HL-60 (cell line): ENCODE measurements at regions not wholly inside any gene's neighbourhood (a gene's known extent, or its start where the extent isn't known, plus 50 kb on each side); places are given as distances from the start of the nearest gene placed in this dataset.

ENCODE experiments used
- DNase-seq, 2 experiments: peaks; one replicate each; pipeline ENCODE4 v3.0.0-alpha.2; 2010 to 2020; ENCODE audit warnings: low read depth in 1 of 2, low spot score in 1 of 2
- H3K27ac ChIP-seq: fragments of 250-450 bp; sonication (Bioruptor Pico); replicated peaks from 2 replicates; pipeline ENCODE4 v1.5.1; 2020; ENCODE audit warnings: mild to moderate bottlenecking, moderate library complexity
- H3K27me3 ChIP-seq: fragments of 250-450 bp; sonication (Bioruptor Pico); 2 replicates; pipeline ENCODE4 v1.5.1; 2021; ENCODE audit warnings: mild to moderate bottlenecking, moderate library complexity; ENCODE audit not compliant: insufficient read depth, poor library complexity, severe bottlenecking
- H3K4me3 ChIP-seq: replicated peaks from 2 replicates; pipeline ENCODE4 v1.5.1; 2011; ENCODE audit warnings: mild to moderate bottlenecking, control low read depth, low read length; ENCODE audit not compliant: insufficient read depth
- GABPA ChIP-seq: IDR thresholded peaks from 2 replicates; pipeline ENCODE4 v1.6.1; 2012; ENCODE audit warnings: low read depth
- POLR2AphosphoS5 ChIP-seq: IDR thresholded peaks from 2 replicates; pipeline ENCODE4 v1.6.1; 2012; ENCODE audit warnings: low read depth
- SPI1 ChIP-seq: IDR thresholded peaks from 2 replicates; pipeline ENCODE4 v1.6.1; 2012; ENCODE audit warnings: low read depth, mild to moderate bottlenecking, borderline replicate concordance
- TF ChIP-seq, protein P1 (sequence below): IDR thresholded peaks from 2 replicates; pipeline ENCODE4 v1.6.1; 2012; ENCODE audit warnings: low read depth; ENCODE audit not compliant: insufficient replicate concordance
- TF ChIP-seq, protein P2 (sequence below): IDR thresholded peaks from one replicate; pipeline ENCODE4 v1.5.1; 2011; ENCODE audit warnings: low read length, control low read depth, inconsistent platforms; ENCODE audit not compliant: insufficient read depth

DNA sequence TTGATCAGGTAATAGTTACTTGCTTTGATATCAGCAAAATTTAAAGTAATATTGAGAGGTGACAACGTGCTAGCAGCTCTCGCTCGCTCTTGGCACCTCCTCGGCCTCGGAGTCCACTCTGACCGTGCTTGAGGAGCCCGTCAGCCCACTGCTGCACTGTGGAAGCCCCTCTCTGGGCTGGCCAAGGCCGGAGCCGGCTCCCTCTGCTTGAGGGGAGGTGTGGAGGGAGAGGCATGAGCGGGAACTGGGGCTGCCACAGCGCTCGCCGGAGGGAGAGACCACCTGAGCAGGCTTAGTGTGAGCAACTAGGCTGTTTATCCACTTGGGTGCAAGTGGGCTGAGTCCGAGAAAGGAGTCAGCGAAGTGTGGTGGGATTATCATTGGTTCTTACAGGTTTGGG is 455.7 kb upstream of the PCDH7 start:
- Histone ChIP-seq H3K4me3 (no peak overlapping the region), H3K27ac (no peak overlapping the region), H3K27me3 (no peaks in the 10 kb centered on the region)
- DNase-seq: no peak
- TF ChIP-seq GABPA (no peak), SPI1 (no peak), POLR2AphosphoS5 (no peak)
- TF ChIP-seq, protein P1, sequence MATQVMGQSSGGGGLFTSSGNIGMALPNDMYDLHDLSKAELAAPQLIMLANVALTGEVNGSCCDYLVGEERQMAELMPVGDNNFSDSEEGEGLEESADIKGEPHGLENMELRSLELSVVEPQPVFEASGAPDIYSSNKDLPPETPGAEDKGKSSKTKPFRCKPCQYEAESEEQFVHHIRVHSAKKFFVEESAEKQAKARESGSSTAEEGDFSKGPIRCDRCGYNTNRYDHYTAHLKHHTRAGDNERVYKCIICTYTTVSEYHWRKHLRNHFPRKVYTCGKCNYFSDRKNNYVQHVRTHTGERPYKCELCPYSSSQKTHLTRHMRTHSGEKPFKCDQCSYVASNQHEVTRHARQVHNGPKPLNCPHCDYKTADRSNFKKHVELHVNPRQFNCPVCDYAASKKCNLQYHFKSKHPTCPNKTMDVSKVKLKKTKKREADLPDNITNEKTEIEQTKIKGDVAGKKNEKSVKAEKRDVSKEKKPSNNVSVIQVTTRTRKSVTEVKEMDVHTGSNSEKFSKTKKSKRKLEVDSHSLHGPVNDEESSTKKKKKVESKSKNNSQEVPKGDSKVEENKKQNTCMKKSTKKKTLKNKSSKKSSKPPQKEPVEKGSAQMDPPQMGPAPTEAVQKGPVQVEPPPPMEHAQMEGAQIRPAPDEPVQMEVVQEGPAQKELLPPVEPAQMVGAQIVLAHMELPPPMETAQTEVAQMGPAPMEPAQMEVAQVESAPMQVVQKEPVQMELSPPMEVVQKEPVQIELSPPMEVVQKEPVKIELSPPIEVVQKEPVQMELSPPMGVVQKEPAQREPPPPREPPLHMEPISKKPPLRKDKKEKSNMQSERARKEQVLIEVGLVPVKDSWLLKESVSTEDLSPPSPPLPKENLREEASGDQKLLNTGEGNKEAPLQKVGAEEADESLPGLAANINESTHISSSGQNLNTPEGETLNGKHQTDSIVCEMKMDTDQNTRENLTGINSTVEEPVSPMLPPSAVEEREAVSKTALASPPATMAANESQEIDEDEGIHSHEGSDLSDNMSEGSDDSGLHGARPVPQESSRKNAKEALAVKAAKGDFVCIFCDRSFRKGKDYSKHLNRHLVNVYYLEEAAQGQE: no peak
- TF ChIP-seq, protein P2, sequence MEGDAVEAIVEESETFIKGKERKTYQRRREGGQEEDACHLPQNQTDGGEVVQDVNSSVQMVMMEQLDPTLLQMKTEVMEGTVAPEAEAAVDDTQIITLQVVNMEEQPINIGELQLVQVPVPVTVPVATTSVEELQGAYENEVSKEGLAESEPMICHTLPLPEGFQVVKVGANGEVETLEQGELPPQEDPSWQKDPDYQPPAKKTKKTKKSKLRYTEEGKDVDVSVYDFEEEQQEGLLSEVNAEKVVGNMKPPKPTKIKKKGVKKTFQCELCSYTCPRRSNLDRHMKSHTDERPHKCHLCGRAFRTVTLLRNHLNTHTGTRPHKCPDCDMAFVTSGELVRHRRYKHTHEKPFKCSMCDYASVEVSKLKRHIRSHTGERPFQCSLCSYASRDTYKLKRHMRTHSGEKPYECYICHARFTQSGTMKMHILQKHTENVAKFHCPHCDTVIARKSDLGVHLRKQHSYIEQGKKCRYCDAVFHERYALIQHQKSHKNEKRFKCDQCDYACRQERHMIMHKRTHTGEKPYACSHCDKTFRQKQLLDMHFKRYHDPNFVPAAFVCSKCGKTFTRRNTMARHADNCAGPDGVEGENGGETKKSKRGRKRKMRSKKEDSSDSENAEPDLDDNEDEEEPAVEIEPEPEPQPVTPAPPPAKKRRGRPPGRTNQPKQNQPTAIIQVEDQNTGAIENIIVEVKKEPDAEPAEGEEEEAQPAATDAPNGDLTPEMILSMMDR: no peak

DNA sequence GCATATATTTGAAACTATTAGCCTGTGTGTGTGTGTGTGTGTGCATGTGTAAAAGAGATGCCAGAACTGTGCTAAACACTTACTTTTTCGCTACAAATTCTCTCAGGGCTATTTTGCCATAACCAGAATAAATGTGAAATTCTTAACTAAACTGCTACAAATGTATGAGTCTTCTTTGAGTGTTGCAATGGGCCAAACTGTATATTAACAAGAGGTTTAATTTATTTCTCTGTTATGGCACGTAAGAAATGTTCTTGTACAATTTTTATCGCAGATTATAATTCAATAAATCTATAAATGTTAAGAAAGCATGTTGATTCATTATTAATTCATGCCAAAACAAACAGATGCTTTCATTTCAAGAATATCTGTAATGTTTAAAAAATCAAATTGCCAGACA is 454.5 kb upstream of the PCDH7 start:
- no peak for TF ChIP-seq GABPA
- TF ChIP-seq POLR2AphosphoS5: no peak
- TF ChIP-seq, protein P1: no peak
- TF ChIP-seq SPI1: no peak
- TF ChIP-seq, protein P2: no peak
- DNase-seq: no peak
- H3K27me3 ChIP-seq: no peaks in the 10 kb centered on the region
- H3K27ac ChIP-seq: no peak overlapping the region
- H3K4me3 ChIP-seq: no peak overlapping the region

DNA sequence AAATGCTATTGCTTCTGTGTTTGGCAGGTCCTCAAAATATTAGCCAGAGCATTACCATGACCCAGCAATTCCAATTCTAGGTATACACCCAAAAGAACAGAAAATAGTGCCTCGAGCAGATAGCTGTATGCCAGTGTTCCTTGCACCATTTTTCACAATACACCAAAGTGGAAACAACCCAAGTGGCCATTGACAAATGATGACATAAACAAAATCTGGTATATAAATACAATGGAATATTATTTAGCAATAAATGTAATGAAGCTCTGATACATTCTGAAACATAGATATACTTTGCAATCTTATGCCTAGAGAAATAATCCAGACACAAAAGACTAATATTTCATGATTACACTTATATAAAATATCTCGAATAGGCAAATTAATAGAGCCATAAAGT is 451.8 kb upstream of the PCDH7 start:
- no peak for DNase-seq
- H3K4me3 ChIP-seq: no peak overlapping the region
- H3K27ac ChIP-seq: no peak overlapping the region
- H3K27me3 ChIP-seq: no peaks in the 10 kb centered on the region
- TF ChIP-seq GABPA: no peak
- TF ChIP-seq SPI1: no peak
- TF ChIP-seq, protein P1: no peak
- TF ChIP-seq POLR2AphosphoS5: no peak
- TF ChIP-seq, protein P2: no peak
